AG09309 (cell line): ENCODE measurements at regions not wholly inside any gene's neighbourhood (a gene's known extent, or its start where the extent isn't known, plus 50 kb on each side); places are given as distances from the start of the nearest gene placed in this dataset.

Experiments used
- DNase-seq: peaks from one replicate; pipeline ENCODE4 v3.0.0-alpha.2; 2010; ENCODE audit warnings: low read depth
- H3K4me3 ChIP-seq: 2 replicates; pipeline ENCODE4 v1.5.1; 2011; ENCODE audit warnings: mild to moderate bottlenecking, low read depth, low read length, moderate library complexity; ENCODE audit not compliant: control insufficient read depth
- TF ChIP-seq, protein P1 (sequence below): IDR thresholded peaks from 2 replicates; pipeline ENCODE4 v1.5.1; 2011; ENCODE audit warnings: mild to moderate bottlenecking, low read depth, low read length, inconsistent platforms; ENCODE audit not compliant: insufficient read depth, control insufficient read depth; ENCODE audit errors: missing control alignments

DNA sequence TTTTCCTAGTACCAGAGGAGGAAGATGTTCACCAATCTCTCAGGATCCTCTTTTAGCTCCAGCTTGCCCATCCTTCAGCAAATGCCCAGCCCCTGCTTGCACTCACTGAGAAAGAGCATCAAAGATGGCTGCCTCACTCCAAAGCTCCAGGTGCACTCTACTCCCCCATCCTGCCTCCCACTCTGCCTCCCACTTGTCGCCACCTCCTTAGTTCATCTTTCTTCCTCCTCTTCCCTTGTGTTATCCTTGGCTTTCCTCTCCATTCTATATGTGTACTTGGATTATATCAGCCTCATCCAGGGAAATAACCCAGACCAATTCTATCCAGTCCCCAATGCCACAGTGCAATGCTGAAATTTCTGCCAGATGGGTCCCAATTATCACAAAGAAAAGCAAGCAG is 87.1 kb upstream of the CPLX2 start:
- TF ChIP-seq, protein P1, sequence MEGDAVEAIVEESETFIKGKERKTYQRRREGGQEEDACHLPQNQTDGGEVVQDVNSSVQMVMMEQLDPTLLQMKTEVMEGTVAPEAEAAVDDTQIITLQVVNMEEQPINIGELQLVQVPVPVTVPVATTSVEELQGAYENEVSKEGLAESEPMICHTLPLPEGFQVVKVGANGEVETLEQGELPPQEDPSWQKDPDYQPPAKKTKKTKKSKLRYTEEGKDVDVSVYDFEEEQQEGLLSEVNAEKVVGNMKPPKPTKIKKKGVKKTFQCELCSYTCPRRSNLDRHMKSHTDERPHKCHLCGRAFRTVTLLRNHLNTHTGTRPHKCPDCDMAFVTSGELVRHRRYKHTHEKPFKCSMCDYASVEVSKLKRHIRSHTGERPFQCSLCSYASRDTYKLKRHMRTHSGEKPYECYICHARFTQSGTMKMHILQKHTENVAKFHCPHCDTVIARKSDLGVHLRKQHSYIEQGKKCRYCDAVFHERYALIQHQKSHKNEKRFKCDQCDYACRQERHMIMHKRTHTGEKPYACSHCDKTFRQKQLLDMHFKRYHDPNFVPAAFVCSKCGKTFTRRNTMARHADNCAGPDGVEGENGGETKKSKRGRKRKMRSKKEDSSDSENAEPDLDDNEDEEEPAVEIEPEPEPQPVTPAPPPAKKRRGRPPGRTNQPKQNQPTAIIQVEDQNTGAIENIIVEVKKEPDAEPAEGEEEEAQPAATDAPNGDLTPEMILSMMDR: no peak

DNA sequence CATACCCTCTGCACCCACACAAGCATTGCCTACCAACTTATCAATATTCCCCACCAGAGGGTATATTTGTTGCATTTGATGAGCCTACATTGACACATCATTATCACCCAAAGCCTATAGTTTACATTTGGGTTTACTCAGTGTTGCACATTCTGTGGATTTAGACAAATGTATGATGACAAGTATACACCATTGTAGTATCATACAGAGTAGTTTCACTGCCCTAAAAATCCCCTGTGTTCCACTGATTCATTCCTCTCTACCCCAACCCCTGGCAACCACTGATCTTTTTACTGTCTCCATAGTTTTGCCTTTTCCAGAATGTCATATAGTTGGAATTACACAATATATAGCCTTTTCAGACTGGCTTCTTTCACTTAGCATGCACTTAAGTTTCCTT is 85.7 kb upstream of the CPLX2 start:
- no peak for DNase-seq
- TF ChIP-seq, protein P1: no peak
- no peak overlapping the region for H3K4me3 ChIP-seq

More for the DNA sequence above, 87.1 kb upstream of the CPLX2 start:
- no peak overlapping the region for H3K4me3 ChIP-seq
- DNase-seq: no peak

DNA sequence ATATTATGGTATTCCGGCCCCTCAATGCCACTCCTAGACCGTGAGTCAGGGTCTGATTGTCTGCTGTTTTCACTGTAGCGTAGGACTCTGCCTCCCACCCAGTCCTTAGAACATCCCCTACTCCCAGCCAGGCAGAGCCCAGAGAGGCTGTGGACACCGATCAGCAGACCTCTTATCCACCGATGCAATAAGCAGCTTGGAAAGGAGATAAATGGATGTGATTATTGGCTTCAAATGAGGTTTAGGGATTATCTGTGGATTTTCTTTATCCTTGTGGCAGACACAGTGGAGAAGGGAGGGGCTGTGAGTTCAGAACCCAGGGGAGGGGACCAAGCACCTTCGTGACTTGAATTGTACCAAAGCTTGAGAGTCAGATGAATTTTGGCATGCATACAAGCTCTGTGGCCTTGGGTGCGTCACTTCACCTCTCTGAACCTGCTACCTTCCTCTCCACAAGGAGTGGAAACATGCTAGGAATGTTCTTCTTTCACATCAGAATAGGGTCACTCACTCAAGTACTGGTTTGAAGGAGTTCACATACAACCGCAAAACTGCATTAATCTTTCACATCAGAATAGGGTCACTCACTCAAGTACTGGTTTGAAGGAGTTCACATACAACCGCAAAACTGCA is 83.1 kb upstream of the CPLX2 start:
- TF ChIP-seq, protein P1: no peak
- DNase-seq: no peak
- H3K4me3 ChIP-seq: no peak overlapping the region

DNA sequence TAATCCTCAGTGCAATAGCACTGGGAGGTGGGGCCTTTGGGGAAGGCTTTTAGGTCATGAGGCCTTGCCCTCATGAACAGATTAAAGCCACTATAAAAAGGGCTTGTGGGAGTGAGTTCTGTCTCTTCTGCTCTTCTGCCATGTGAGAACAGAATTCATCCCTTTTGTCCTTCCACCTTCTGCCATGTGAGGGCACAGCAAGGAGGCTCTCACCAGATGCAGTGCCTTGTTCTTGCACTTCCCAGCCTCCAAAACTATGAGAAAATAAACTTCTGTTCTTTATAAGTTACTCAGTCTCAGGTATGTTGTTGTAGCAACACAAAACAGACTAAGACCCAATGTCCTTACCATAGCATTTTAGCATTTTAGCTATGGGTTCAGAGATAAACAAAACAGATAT is 81.7 kb upstream of the CPLX2 start:
- TF ChIP-seq, protein P1: no peak
- DNase-seq: no peak
- H3K4me3 ChIP-seq: no peak overlapping the region

DNA sequence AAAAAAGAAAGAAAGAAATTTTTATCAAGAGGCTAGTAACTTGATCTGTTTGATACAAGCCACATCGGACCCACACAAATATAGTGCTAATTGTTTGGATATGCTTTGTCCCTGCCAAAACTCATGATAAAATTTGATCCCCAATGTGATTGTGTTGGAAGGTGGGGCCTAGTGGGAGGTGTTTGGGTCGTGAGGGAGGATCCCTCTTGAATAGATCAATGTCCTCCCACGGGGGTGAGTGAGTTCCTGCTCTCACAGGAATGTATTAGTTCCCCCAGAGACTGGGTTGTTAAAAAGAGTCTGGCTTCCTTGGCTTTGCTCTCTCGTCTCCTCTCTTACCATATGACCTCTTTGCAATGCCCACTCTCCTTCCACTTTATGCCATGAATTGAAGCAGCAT is 80.6 kb upstream of the CPLX2 start:
- TF ChIP-seq, protein P1: no peak
- no peak overlapping the region for H3K4me3 ChIP-seq
- no peak for DNase-seq

DNA sequence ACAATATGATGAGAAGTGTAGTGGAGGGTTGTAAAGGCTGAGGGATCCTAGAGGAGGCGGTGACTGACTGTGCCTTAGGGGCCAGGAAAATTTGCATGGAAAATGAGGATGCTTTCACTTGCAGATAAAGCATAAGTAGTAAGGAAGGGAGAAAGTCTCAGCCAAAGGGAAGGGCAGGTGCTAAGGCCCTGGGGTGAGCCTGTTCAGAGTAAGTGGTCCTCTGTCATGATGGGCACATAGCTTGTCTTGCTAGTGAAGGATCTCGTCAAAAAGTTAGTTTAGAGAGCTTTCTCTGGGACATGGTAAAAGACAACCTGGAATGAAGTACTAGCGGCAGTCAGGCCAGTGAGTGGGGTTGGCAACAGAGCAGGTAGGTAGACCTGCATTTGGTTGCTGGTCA is 75.4 kb upstream of the CPLX2 start:
- no peak overlapping the region for H3K4me3 ChIP-seq
- TF ChIP-seq, protein P1: no peak
- DNase-seq: no peak
